ENCODE measurements at regions not wholly inside any gene's neighbourhood (a gene's known extent, or its start where the extent isn't known, plus 50 kb on each side); places are given as distances from the start of the nearest gene placed in this dataset.

GRCh38 chr18:28808373-28808772 is 631.4 kb upstream of the CDH2 start:
- H3K9me3 Mint-ChIP-seq: peaks cover 32% of the 10 kb centered on the region

GRCh38 chr18:28805491-28805890 is 628.6 kb upstream of the CDH2 start:
- H3K9me3 Mint-ChIP-seq: peaks cover 28% of the 10 kb centered on the region
- H3K4me3 Mint-ChIP-seq: no peak overlapping the region
- no peaks in the 10 kb centered on the region for H3K27me3 Mint-ChIP-seq
- H3K36me3 Mint-ChIP-seq (ENCODE audit: low read depth): no peaks in the 10 kb centered on the region
- H3K4me1 Mint-ChIP-seq (ENCODE audit: low read depth): no peaks in the 10 kb centered on the region
- no peak overlapping the region for H3K27ac Mint-ChIP-seq

More at GRCh38 chr18:28808373-28808772, 631.4 kb upstream of the CDH2 start:
- Mint-ChIP-seq H3K4me1 (ENCODE audit: low read depth) (no peaks in the 10 kb centered on the region), H3K27me3 (no peaks in the 10 kb centered on the region), H3K36me3 (ENCODE audit: low read depth) (no peaks in the 10 kb centered on the region), H3K27ac (no peak overlapping the region), H3K4me3 (no peak overlapping the region)

GRCh38 chr18:28804512-28805202 is 627.7 kb upstream of the CDH2 start:
- H3K36me3 Mint-ChIP-seq (ENCODE audit: low read depth): no peaks in the 10 kb centered on the region

GRCh38 chr18:28802546-28802945 is 625.6 kb upstream of the CDH2 start:
- Mint-ChIP-seq H3K27ac (no peak overlapping the region), H3K4me1 (ENCODE audit: low read depth) (no peaks in the 10 kb centered on the region), H3K4me3 (no peak overlapping the region), H3K27me3 (no peaks in the 10 kb centered on the region), H3K36me3 (ENCODE audit: low read depth) (no peaks in the 10 kb centered on the region), H3K9me3 (peaks cover 21% of the 10 kb centered on the region)

More at GRCh38 chr18:28804512-28805202, 627.7 kb upstream of the CDH2 start:
- H3K27me3 Mint-ChIP-seq: no peaks in the 10 kb centered on the region
- no peaks in the 10 kb centered on the region for H3K4me1 Mint-ChIP-seq (ENCODE audit: low read depth)
- H3K9me3 Mint-ChIP-seq: peaks cover 31% of the 10 kb centered on the region
- H3K4me3 Mint-ChIP-seq: no peak overlapping the region
- no peak overlapping the region for H3K27ac Mint-ChIP-seq

- Mint-ChIP-seq H3K4me3 (no peak overlapping the region), H3K27ac (no peak overlapping the region), H3K36me3 (ENCODE audit: low read depth) (no peaks in the 10 kb centered on the region), H3K27me3 (no peaks in the 10 kb centered on the region), H3K9me3 (peaks cover 21% of the 10 kb centered on the region), H3K4me1 (ENCODE audit: low read depth) (no peaks in the 10 kb centered on the region)
These were observed 624.9 kb upstream of the CDH2 start for GRCh38 chr18:28801876-28802275.

GRCh38 chr18:28794459-28795245 is 617.7 kb upstream of the CDH2 start:
- Mint-ChIP-seq H3K4me1 (ENCODE audit: low read depth) (no peaks in the 10 kb centered on the region), H3K36me3 (ENCODE audit: low read depth) (no peaks in the 10 kb centered on the region), H3K4me3 (no peak overlapping the region), H3K27ac (no peak overlapping the region), H3K27me3 (no peaks in the 10 kb centered on the region), H3K9me3 (no peaks in the 10 kb centered on the region)

GRCh38 chr18:28793901-28794300 is 617.0 kb upstream of the CDH2 start:
- Mint-ChIP-seq H3K9me3 (no peaks in the 10 kb centered on the region), H3K27me3 (no peaks in the 10 kb centered on the region), H3K4me3 (no peak overlapping the region), H3K4me1 (ENCODE audit: low read depth) (no peaks in the 10 kb centered on the region), H3K27ac (no peak overlapping the region), H3K36me3 (ENCODE audit: low read depth) (no peaks in the 10 kb centered on the region)

GRCh38 chr18:28792404-28793086 is 615.6 kb upstream of the CDH2 start:
- no peaks in the 10 kb centered on the region for H3K27me3 Mint-ChIP-seq
- H3K4me3 Mint-ChIP-seq: no peak overlapping the region
- H3K36me3 Mint-ChIP-seq (ENCODE audit: low read depth): no peaks in the 10 kb centered on the region
- no peak overlapping the region for H3K27ac Mint-ChIP-seq
- no peaks in the 10 kb centered on the region for H3K9me3 Mint-ChIP-seq
- no peaks in the 10 kb centered on the region for H3K4me1 Mint-ChIP-seq (ENCODE audit: low read depth)

- Mint-ChIP-seq H3K27ac (no peak overlapping the region), H3K4me3 (no peak overlapping the region), H3K36me3 (ENCODE audit: low read depth) (no peaks in the 10 kb centered on the region), H3K9me3 (no peaks in the 10 kb centered on the region), H3K27me3 (no peaks in the 10 kb centered on the region), H3K4me1 (ENCODE audit: low read depth) (no peaks in the 10 kb centered on the region)
These were observed 614.2 kb upstream of the CDH2 start for GRCh38 chr18:28791101-28791500.

GRCh38 chr18:28789502-28789901 is 612.6 kb upstream of the CDH2 start:
- no peaks in the 10 kb centered on the region for H3K27me3 Mint-ChIP-seq

GRCh38 chr18:28786926-28787325 is 610.0 kb upstream of the CDH2 start:
- Mint-ChIP-seq H3K27me3 (no peaks in the 10 kb centered on the region), H3K27ac (no peak overlapping the region), H3K36me3 (ENCODE audit: low read depth) (no peaks in the 10 kb centered on the region), H3K4me3 (no peak overlapping the region), H3K4me1 (ENCODE audit: low read depth) (no peaks in the 10 kb centered on the region), H3K9me3 (peaks cover 10% of the 10 kb centered on the region)

More at GRCh38 chr18:28789502-28789901, 612.6 kb upstream of the CDH2 start:
- Mint-ChIP-seq H3K4me3 (no peak overlapping the region), H3K27ac (no peak overlapping the region), H3K9me3 (peaks cover under 1% of the 10 kb centered on the region), H3K4me1 (ENCODE audit: low read depth) (no peaks in the 10 kb centered on the region), H3K36me3 (ENCODE audit: low read depth) (no peaks in the 10 kb centered on the region)

GRCh38 chr18:28781616-28782362 is 604.9 kb upstream of the CDH2 start:
- Mint-ChIP-seq H3K4me3 (no peak overlapping the region), H3K27me3 (no peaks in the 10 kb centered on the region), H3K36me3 (ENCODE audit: low read depth) (no peaks in the 10 kb centered on the region), H3K27ac (peak overlapping the region; percentile 2), H3K9me3 (peaks cover 14% of the 10 kb centered on the region), H3K4me1 (ENCODE audit: low read depth) (no peaks in the 10 kb centered on the region)

- Mint-ChIP-seq H3K27me3 (no peaks in the 10 kb centered on the region), H3K36me3 (ENCODE audit: low read depth) (no peaks in the 10 kb centered on the region), H3K4me1 (ENCODE audit: low read depth) (no peaks in the 10 kb centered on the region), H3K27ac (no peak overlapping the region), H3K9me3 (peaks cover 14% of the 10 kb centered on the region), H3K4me3 (no peak overlapping the region)
These were observed 601.8 kb upstream of the CDH2 start for GRCh38 chr18:28778706-28779105.

- Mint-ChIP-seq H3K4me1 (ENCODE audit: low read depth) (no peaks in the 10 kb centered on the region), H3K27me3 (no peaks in the 10 kb centered on the region), H3K36me3 (ENCODE audit: low read depth) (no peaks in the 10 kb centered on the region), H3K27ac (no peak overlapping the region), H3K4me3 (no peak overlapping the region), H3K9me3 (peaks cover 11% of the 10 kb centered on the region)
These were observed 600.8 kb upstream of the CDH2 start for GRCh38 chr18:28777756-28778155.
